ENCODE measurements at regions not wholly inside any gene's neighbourhood (a gene's known extent, or its start where the extent isn't known, plus 50 kb on each side); places are given as distances from the start of the nearest gene placed in this dataset.

DNA sequence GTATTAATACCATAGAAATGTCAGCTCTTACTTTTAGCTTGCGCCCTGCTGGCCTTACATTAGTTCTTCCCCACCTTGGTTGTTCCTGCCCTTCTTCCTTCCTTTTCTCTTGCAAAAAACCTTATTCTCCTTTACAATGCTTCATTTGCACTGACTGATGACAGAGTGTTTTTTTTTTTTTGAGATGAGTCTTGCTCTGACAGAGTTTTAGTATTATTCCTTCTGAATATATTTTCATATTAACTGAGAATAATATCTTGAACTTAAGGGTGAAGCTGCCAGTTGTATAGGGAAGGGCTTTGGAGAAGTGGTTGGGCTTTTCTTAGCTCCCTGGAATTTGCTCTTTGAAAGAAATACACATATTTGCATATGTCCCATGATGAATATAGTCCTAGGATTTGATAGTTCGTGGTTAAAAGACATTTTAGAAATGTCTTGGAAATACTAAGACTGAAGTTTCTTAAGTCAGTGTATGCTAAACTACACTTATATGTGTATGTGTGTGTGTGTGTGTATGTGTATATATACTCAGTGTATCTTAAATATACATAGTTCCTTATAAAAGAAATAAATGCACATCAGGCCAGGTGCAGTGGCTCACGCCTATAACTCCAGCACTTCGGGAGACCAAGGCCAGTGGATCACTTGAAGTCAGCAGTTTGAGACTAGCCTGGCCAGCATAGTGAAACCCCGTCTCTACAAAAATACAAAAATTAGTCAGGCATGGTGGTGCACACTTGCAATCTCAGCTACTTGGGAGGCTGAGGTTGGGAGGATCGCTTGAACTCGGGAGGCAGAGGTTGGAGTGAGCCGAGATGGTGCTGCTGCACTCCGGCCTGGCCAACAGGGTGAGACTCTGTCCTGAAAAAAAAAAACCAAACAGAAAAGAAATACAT, 216.1 kb upstream of the MYLIP start:
- peak overlapping the region; percentile 91 for H3K27ac ChIP-seq (ENCODE audit: low read depth)
- H3K4me1 Mint-ChIP-seq = peaks cover 54% of the 10 kb centered on the region
- H3K27me3 ChIP-seq (ENCODE audit: insufficient read depth) = no peaks in the 10 kb centered on the region
- peak overlapping the region; percentile 10; the same call in 1 of the 3 replicates for H3K4me3 Mint-ChIP-seq
- H3F3A ChIP-seq (replicated peaks; ENCODE audit: low read depth) = no peaks in the 10 kb centered on the region
- H3K27ac Mint-ChIP-seq = peak overlapping the region; percentile 91
- no peaks in the 10 kb centered on the region for H3K9me2 ChIP-seq (ENCODE audit: insufficient read depth)
- peak overlapping the region; percentile 51 for H3K4me2 ChIP-seq
- peak; percentile 81 for ATAC-seq
- H4K20me1 ChIP-seq (replicated peaks; ENCODE audit: insufficient read depth) = no peaks in the 10 kb centered on the region
- 0 out of 2 replicates have a peak, but pooled peaks have one; percentile 39 for TF ChIP-seq NANOG (IDR thresholded peaks at IDR 0.05; ENCODE audit: borderline replicate concordance)
- TF ChIP-seq, protein P1, sequence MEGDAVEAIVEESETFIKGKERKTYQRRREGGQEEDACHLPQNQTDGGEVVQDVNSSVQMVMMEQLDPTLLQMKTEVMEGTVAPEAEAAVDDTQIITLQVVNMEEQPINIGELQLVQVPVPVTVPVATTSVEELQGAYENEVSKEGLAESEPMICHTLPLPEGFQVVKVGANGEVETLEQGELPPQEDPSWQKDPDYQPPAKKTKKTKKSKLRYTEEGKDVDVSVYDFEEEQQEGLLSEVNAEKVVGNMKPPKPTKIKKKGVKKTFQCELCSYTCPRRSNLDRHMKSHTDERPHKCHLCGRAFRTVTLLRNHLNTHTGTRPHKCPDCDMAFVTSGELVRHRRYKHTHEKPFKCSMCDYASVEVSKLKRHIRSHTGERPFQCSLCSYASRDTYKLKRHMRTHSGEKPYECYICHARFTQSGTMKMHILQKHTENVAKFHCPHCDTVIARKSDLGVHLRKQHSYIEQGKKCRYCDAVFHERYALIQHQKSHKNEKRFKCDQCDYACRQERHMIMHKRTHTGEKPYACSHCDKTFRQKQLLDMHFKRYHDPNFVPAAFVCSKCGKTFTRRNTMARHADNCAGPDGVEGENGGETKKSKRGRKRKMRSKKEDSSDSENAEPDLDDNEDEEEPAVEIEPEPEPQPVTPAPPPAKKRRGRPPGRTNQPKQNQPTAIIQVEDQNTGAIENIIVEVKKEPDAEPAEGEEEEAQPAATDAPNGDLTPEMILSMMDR (conservative IDR thresholded peaks at IDR 0.05; ENCODE audit: low read depth in 2 of 2) = no peak
- no peak for TF ChIP-seq CREB1 (CRISPR knock-in tag; IDR thresholded peaks at IDR 0.05; ENCODE audit: low read depth)
- H3K9me3 Mint-ChIP-seq = no peaks in the 10 kb centered on the region; the same call in 2 of the 3 replicates
- H3K79me2 ChIP-seq (replicated peaks; ENCODE audit: insufficient read depth) = no peaks in the 10 kb centered on the region
- DNase-seq (ENCODE audit: low spot score) = peak; percentile 65
- H2AFZ ChIP-seq = no peak overlapping the region
- H3K36me3 Mint-ChIP-seq (ENCODE audit: low read depth) = peaks cover 5% of the 10 kb centered on the region; the same call in 2 of the 3 replicates
- no peaks in the 10 kb centered on the region for H3K27me3 Mint-ChIP-seq (ENCODE audit: insufficient read depth, low read depth, poor library complexity)
- H3K4me1 ChIP-seq (ENCODE audit: insufficient read depth) = peaks cover 72% of the 10 kb centered on the region
- no peak overlapping the region for H3K4me3 ChIP-seq
- no peaks in the 10 kb centered on the region for H3K36me3 ChIP-seq (ENCODE audit: insufficient read depth)

DNA sequence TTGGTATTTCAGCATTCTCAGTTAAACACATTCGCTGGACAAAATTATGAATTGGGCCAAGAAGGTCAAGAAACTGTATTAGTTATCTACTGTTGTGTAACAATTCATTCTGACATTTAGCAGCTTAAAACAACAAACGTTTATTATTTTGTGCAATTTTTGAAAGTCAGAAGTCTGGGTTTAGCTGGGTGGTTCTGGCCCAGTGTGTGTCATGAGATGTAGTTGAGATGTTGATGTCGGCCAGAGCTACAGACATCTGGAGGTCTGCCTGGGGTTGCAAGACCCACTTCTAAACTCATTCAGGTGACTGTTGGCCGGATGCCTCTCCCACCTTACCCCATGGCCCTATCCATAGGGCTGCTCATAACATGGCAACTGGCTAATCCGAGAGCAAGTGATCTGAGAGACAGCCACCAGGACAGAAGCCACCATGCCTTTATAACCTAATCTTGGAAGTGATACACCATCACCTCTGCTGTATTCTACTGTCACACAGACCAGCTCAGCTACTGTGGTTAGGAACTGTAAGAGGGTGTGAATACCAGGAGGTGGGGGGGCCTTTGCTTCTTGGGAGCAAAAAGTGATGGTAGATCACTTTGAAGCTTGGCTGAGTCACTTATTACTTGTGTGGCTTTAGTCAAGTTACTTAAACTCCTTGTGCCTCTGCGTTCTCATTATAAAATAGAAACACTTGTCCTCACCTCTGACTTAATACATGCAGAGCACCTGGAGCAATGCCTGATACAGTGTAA, 217.0 kb upstream of the MYLIP start:
- Mint-ChIP-seq H3K4me3 (peak overlapping the region; percentile 10; the same call in 1 of the 3 replicates), H3K9me3 (no peaks in the 10 kb centered on the region; the same call in 2 of the 3 replicates), H3K36me3 (ENCODE audit: low read depth) (peaks cover 5% of the 10 kb centered on the region; the same call in 2 of the 3 replicates), H3K4me1 (peaks cover 59% of the 10 kb centered on the region), H3K27me3 (ENCODE audit: insufficient read depth, low read depth, poor library complexity) (no peaks in the 10 kb centered on the region), H3K27ac (peak overlapping the region; percentile 91)
- Histone ChIP-seq H3K36me3 (ENCODE audit: insufficient read depth) (no peaks in the 10 kb centered on the region), H3K9me2 (ENCODE audit: insufficient read depth) (no peaks in the 10 kb centered on the region), H2AFZ (no peak overlapping the region), H3K4me1 (ENCODE audit: insufficient read depth) (peaks cover 79% of the 10 kb centered on the region), H3K27me3 (ENCODE audit: insufficient read depth) (no peaks in the 10 kb centered on the region), H3K27ac (ENCODE audit: low read depth) (peak overlapping the region; percentile 91), H3K4me2 (peak overlapping the region; percentile 51), H3K79me2 (replicated peaks; ENCODE audit: insufficient read depth) (no peaks in the 10 kb centered on the region), H3F3A (replicated peaks; ENCODE audit: low read depth) (no peaks in the 10 kb centered on the region), H3K4me3 (no peak overlapping the region; the same call in 1 of the 2 replicates), H4K20me1 (replicated peaks; ENCODE audit: insufficient read depth) (no peaks in the 10 kb centered on the region)
- peak; percentile 69 for ATAC-seq
- DNase-seq (ENCODE audit: low spot score) = peak; percentile 53
- TF ChIP-seq CREB1 (CRISPR knock-in tag; IDR thresholded peaks at IDR 0.05; ENCODE audit: low read depth) = no peak; the same call in 1 of the 2 replicates
- TF ChIP-seq EZH2 (IDR thresholded peaks at IDR 0.05; ENCODE audit: low read depth, unreplicated experiment) = no peak
- TF ChIP-seq, protein P2, sequence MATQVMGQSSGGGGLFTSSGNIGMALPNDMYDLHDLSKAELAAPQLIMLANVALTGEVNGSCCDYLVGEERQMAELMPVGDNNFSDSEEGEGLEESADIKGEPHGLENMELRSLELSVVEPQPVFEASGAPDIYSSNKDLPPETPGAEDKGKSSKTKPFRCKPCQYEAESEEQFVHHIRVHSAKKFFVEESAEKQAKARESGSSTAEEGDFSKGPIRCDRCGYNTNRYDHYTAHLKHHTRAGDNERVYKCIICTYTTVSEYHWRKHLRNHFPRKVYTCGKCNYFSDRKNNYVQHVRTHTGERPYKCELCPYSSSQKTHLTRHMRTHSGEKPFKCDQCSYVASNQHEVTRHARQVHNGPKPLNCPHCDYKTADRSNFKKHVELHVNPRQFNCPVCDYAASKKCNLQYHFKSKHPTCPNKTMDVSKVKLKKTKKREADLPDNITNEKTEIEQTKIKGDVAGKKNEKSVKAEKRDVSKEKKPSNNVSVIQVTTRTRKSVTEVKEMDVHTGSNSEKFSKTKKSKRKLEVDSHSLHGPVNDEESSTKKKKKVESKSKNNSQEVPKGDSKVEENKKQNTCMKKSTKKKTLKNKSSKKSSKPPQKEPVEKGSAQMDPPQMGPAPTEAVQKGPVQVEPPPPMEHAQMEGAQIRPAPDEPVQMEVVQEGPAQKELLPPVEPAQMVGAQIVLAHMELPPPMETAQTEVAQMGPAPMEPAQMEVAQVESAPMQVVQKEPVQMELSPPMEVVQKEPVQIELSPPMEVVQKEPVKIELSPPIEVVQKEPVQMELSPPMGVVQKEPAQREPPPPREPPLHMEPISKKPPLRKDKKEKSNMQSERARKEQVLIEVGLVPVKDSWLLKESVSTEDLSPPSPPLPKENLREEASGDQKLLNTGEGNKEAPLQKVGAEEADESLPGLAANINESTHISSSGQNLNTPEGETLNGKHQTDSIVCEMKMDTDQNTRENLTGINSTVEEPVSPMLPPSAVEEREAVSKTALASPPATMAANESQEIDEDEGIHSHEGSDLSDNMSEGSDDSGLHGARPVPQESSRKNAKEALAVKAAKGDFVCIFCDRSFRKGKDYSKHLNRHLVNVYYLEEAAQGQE (IDR thresholded peaks at IDR 0.05; ENCODE audit: unreplicated experiment) = no peak
- TF ChIP-seq ZNF114 (CRISPR knock-in tag; IDR thresholded peaks at IDR 0.05) = no peak
- TF ChIP-seq NANOG (IDR thresholded peaks at IDR 0.05; ENCODE audit: borderline replicate concordance) = no peak
- TF ChIP-seq POLR2AphosphoS5 (IDR thresholded peaks at IDR 0.05; ENCODE audit: low read depth) = no peak
- TF ChIP-seq JUNB (IDR thresholded peaks at IDR 0.05; ENCODE audit: unreplicated experiment) = no peak
- TF ChIP-seq, protein P1 (conservative IDR thresholded peaks at IDR 0.05; ENCODE audit: low read depth in 2 of 2) = no peak
